ENCODE measurements at regions not wholly inside any gene's neighbourhood (a gene's known extent, or its start where the extent isn't known, plus 50 kb on each side); places are given as distances from the start of the nearest gene placed in this dataset.
"Not testable (repeated sequence)": the region's sequence is repeated elsewhere in the genome, so short reads cannot be mapped to it uniquely, and the experiment has no call there.

DNA sequence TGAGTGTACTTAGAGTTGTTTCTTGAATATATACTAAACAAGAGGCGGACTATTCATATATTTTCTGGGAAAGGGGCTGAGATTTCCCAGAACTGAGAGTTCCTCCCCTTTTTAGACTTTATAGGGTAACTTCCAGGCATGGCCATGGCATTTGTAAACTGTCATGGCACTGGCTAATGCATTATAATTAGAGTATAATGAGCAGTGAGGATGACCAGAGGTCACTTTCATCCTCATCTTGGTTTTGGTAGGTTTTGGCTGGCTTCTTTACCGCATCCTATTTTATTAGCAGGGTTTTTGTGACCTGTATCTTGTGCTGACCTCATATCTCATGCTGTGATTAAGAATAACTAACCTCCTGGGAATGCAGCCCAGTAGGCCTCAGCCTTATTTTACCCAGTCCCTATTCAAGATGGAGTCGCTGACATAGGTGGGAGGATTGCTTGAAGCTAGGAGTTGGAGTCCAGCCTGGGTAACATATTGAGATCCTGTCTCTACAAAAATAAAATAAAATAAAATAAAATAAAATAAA is 91.4 kb downstream of the MOBP start:
- Mint-ChIP-seq H3K36me3 (no peaks in the 10 kb centered on the region), H3K27ac (no peak overlapping the region), H3K9me3 (peaks cover 6% of the 10 kb centered on the region), H3K27me3 (no peaks in the 10 kb centered on the region), H3K4me3 (no peak overlapping the region), H3K4me1 (ENCODE audit: low read depth) (no peaks in the 10 kb centered on the region)
- CTCF ChIA-PET, result no interaction called here
- intact Hi-C loops (cut with micrococcal nuclease), result no loop called here
- POLR2A ChIA-PET, result no interaction called here
- no peak for DNase-seq

GRCh38 chr3:39559543-39559942 is 92.1 kb downstream of the MOBP start:
- Mint-ChIP-seq H3K36me3 (no peaks in the 10 kb centered on the region), H3K4me1 (ENCODE audit: low read depth) (no peaks in the 10 kb centered on the region), H3K9me3 (no peaks in the 10 kb centered on the region), H3K27me3 (no peaks in the 10 kb centered on the region), H3K27ac (no peak overlapping the region), H3K4me3 (no peak overlapping the region)
- intact Hi-C loops (cut with micrococcal nuclease), result no loop called here
- POLR2A ChIA-PET, result no interaction called here
- CTCF ChIA-PET, result no interaction called here
- DNase-seq, result no peak

- Mint-ChIP-seq H3K36me3 (no peaks in the 10 kb centered on the region), H3K4me3 (no peak overlapping the region), H3K27ac (no peak overlapping the region), H3K9me3 (no peaks in the 10 kb centered on the region), H3K4me1 (ENCODE audit: low read depth) (no peaks in the 10 kb centered on the region), H3K27me3 (peaks cover 6% of the 10 kb centered on the region)
- intact Hi-C loops (cut with micrococcal nuclease), result no loop called here
- POLR2A ChIA-PET, result no interaction called here
- CTCF ChIA-PET, result no interaction called here
- no peak for DNase-seq
These were observed 101.0 kb downstream of the MOBP start for GRCh38 chr3:39568508-39568907.

GRCh38 chr3:39569095-39569494 is 101.6 kb downstream of the MOBP start:
- Mint-ChIP-seq H3K4me3 (no peak overlapping the region), H3K27me3 (peaks cover 6% of the 10 kb centered on the region), H3K27ac (no peak overlapping the region), H3K36me3 (no peaks in the 10 kb centered on the region), H3K9me3 (no peaks in the 10 kb centered on the region), H3K4me1 (ENCODE audit: low read depth) (no peaks in the 10 kb centered on the region)
- no peak for DNase-seq
- POLR2A ChIA-PET, result no interaction called here
- intact Hi-C loops (cut with micrococcal nuclease), result no loop called here
- CTCF ChIA-PET, result no interaction called here

DNA sequence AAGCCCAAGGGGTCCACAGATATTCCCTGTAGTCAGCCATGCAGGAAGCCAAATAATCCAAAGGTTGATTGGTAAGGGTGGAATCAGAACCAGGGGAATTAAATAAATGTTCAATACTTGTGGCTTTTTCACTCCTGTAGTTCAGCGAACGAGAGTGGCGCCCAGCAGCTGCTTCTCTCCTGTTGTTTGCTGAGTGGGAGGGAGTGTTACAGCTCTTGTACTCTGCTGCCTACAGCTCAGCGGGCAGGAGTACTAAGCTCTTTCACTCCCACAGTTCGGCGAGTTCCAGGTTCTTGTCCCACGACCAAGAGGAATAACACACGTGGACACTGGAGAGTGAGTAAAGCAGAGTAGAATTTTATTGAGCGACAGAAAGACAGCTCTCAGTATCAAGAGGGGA is 105.9 kb downstream of the MOBP start:
- intact Hi-C loops (cut with micrococcal nuclease), result no loop called here
- ChIA-PET POLR2A (no interaction called here), CTCF (no interaction called here)
- H3K27me3 Mint-ChIP-seq, result peaks cover 2% of the 10 kb centered on the region
- no peaks in the 10 kb centered on the region for H3K36me3 Mint-ChIP-seq
- H3K9me3 Mint-ChIP-seq, result no peaks in the 10 kb centered on the region
- H3K27ac Mint-ChIP-seq, result no peak overlapping the region
- H3K4me1 Mint-ChIP-seq (ENCODE audit: low read depth), result no peaks in the 10 kb centered on the region
- DNase-seq, result no peak
- no peak overlapping the region for H3K4me3 Mint-ChIP-seq

DNA sequence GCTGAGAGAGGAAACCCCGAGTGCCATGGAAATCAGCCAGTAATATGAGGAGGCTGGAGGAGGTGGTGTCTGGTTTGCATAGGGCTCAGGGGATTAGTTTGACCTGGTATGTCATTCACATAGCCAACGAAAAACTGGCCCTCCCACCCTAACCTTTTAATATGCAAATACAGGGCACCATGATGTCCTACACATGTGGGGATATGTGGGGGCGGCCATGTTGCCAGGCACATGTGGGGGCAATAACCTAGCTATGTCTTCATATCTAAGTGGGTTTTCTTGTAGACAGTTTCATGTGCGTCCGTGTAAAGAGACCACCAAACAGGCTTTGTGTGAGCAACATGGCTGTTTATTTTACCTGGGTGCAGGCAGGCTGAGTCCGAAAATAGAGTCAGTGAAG is 110.1 kb downstream of the MOBP start:
- Mint-ChIP-seq H3K36me3 (no peaks in the 10 kb centered on the region), H3K9me3 (no peaks in the 10 kb centered on the region), H3K27ac (no peak overlapping the region), H3K27me3 (peaks cover 2% of the 10 kb centered on the region), H3K4me3 (no peak overlapping the region), H3K4me1 (ENCODE audit: low read depth) (no peaks in the 10 kb centered on the region)
- no peak for DNase-seq
- ChIA-PET CTCF (no interaction called here), POLR2A (no interaction called here)
- intact Hi-C loops (cut with micrococcal nuclease), result no loop called here

DNA sequence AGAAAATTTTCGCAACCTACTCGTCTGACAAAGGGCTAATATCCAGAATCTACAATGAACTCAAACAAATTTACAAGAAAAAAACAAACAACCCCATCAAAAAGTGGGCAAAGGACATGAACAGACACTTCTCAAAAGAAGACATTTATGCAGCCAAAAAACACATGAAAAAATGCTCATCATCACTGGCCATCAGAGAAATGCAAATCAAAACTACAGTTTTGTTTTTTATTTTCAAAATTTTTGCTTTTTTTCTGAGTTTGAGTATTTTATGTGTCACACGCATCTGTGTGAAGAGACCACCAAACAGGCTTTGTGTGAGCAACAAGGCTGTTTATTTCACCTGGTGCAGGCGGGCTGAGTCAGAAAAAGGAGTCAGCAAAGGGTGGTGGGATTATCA is 118.7 kb downstream of the MOBP start:
- CTCF ChIA-PET, result interaction anchor here (0.7 kb wide), 1 partner anchor 38 kb away, joined by 3 read pairs; no protein-coding TSS in a partner anchor
- H3K27me3 Mint-ChIP-seq; H3K9me3 Mint-ChIP-seq; POLR2A ChIA-PET; H3K4me3 Mint-ChIP-seq; H3K27ac Mint-ChIP-seq; DNase-seq; H3K36me3 Mint-ChIP-seq; H3K4me1 Mint-ChIP-seq (ENCODE audit: low read depth); intact Hi-C loops (cut with micrococcal nuclease): not testable (repeated sequence)

GRCh38 chr3:39587113-39587512 is 119.6 kb downstream of the MOBP start:
- H3K9me3 Mint-ChIP-seq, result peaks cover 2% of the 10 kb centered on the region

DNA sequence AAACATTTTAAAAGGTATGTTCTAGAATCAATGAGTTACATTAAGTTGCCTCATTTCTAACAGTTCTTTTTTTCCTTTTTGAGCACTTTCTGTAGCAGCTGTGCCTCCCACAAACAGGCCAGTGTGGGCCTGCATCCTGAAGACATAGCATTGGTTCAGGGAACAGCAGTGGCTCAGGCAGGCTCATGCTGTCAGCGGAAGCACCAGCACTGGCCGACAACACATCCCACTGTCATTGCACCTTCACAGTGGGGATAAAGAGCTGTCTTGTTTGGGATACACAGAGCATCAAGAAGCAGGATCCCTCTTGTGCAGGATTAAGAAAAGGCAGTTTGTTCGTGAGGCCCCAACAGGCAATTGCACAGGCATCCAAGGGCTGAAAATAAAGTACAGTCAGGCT is 123.3 kb downstream of the MOBP start:
- Mint-ChIP-seq H3K27me3 (no peaks in the 10 kb centered on the region), H3K27ac (no peak overlapping the region), H3K4me1 (ENCODE audit: low read depth) (no peaks in the 10 kb centered on the region), H3K4me3 (no peak overlapping the region), H3K36me3 (no peaks in the 10 kb centered on the region), H3K9me3 (no peaks in the 10 kb centered on the region)
- ChIA-PET POLR2A (no interaction called here), CTCF (no interaction called here)
- DNase-seq, result no peak
- intact Hi-C loops (cut with micrococcal nuclease), result no loop called here

More at GRCh38 chr3:39587113-39587512, 119.6 kb downstream of the MOBP start:
- intact Hi-C loops (cut with micrococcal nuclease), result no loop called here
- no peak overlapping the region for H3K27ac Mint-ChIP-seq
- H3K4me3 Mint-ChIP-seq, result no peak overlapping the region
- H3K4me1 Mint-ChIP-seq (ENCODE audit: low read depth), result no peaks in the 10 kb centered on the region
- no peaks in the 10 kb centered on the region for H3K36me3 Mint-ChIP-seq
- ChIA-PET POLR2A (no interaction called here), CTCF (interaction anchor here (0.7 kb wide), 1 partner anchor 37 kb away, joined by 3 read pairs; no protein-coding TSS in a partner anchor)
- H3K27me3 Mint-ChIP-seq, result no peaks in the 10 kb centered on the region
- DNase-seq, result no peak

DNA sequence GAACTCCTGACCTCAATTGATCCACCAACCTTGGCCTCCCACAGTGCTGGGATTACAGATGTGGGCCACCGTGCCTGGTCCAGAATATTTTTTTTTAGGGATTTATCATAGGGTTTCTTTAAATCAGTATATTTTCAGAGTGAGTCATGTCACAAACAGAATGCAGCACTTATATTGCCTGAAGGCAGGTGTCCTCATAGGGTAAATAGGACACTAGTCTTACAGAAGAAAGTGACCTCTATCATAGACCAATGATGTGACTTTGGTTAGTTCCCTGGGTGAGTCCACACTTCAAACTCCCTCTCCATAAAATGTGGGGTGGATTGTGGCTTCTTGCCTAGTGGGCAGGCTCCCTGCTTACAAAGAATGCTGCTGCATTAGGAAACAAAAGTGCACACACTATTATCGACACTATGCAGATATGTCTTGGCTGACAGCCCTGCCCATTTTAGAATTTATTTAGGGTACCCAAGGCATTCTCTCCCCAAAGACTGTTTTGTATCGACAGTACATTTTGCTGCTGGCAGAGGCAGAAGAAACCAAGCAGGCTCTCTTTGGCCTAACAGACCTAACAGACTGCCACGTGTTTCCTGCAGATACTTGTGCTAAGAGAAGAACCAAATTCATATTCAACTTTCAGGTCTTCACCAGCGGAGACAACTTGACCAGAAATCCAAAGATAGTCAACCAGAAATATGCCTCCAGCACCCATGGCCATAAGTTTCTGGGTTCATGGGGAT is 125.0 kb downstream of the MOBP start:
- POLR2A ChIA-PET, result interaction anchor here (0.6 kb wide), 1 partner anchor 59 kb away, joined by 3 read pairs; no protein-coding TSS in a partner anchor

DNA sequence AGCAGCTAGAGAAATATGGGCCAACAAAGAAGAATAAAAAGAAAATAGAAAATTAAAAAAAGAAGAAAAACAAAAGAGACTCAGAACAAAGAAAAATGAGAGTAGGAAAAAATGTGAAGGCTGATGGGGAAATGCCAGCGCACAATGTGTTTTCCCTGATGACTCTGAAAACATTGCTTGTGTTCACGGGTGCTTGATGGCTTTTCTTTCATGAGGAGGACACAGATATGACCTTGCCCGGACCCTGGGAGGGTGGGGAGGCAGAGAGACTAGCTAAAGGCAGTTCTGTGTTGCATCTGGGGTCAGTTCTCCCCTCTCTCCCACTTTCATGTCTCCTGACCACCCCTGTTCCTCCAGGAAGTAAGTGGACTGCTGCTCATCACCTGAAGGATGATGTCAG is 125.9 kb downstream of the MOBP start:
- intact Hi-C loops (cut with micrococcal nuclease), result no loop called here
- no peaks in the 10 kb centered on the region for H3K4me1 Mint-ChIP-seq (ENCODE audit: low read depth)
- no peaks in the 10 kb centered on the region for H3K9me3 Mint-ChIP-seq
- H3K4me3 Mint-ChIP-seq, result no peak overlapping the region
- H3K27ac Mint-ChIP-seq, result no peak overlapping the region
- no peak for DNase-seq
- ChIA-PET CTCF (no interaction called here), POLR2A (no interaction called here)
- no peaks in the 10 kb centered on the region for H3K36me3 Mint-ChIP-seq
- H3K27me3 Mint-ChIP-seq, result no peaks in the 10 kb centered on the region

More for the DNA sequence above, 125.0 kb downstream of the MOBP start:
- H3K9me3 Mint-ChIP-seq, result no peaks in the 10 kb centered on the region
- CTCF ChIA-PET, result interaction anchor here (0.6 kb wide), 2 partner anchors 9 to 114 kb away, joined by 3 read pairs; no protein-coding TSS in a partner anchor
- H3K27ac Mint-ChIP-seq, result no peak overlapping the region
- H3K4me3 Mint-ChIP-seq, result no peak overlapping the region
- H3K36me3 Mint-ChIP-seq, result no peaks in the 10 kb centered on the region
- intact Hi-C loops (cut with micrococcal nuclease), result no loop called here
- H3K27me3 Mint-ChIP-seq, result no peaks in the 10 kb centered on the region
- H3K4me1 Mint-ChIP-seq (ENCODE audit: low read depth), result no peaks in the 10 kb centered on the region
- no peak for DNase-seq

GRCh38 chr3:39601241-39601640 is 133.8 kb downstream of the MOBP start:
- peaks cover 8% of the 10 kb centered on the region for H3K27me3 Mint-ChIP-seq
- H3K27ac Mint-ChIP-seq, result no peak overlapping the region
- POLR2A ChIA-PET, result no interaction called here
- DNase-seq, result no peak
- no peaks in the 10 kb centered on the region for H3K36me3 Mint-ChIP-seq
- CTCF ChIA-PET, result interaction anchor here (0.7 to 1.1 kb wide), 2 partner anchors 8 to 36 kb away, joined by 3 read pairs; no protein-coding TSS in a partner anchor
- no peak overlapping the region for H3K4me3 Mint-ChIP-seq
- H3K4me1 Mint-ChIP-seq (ENCODE audit: low read depth), result no peaks in the 10 kb centered on the region
- intact Hi-C loops (cut with micrococcal nuclease), result no loop called here
- H3K9me3 Mint-ChIP-seq, result no peaks in the 10 kb centered on the region

GRCh38 chr3:39605837-39606236 is 138.4 kb downstream of the MOBP start:
- H3K4me3 Mint-ChIP-seq, result no peak overlapping the region
- ChIA-PET POLR2A (no interaction called here), CTCF (no interaction called here)
- intact Hi-C loops (cut with micrococcal nuclease), result no loop called here
- H3K4me1 Mint-ChIP-seq (ENCODE audit: low read depth), result no peaks in the 10 kb centered on the region
- no peak for DNase-seq
- H3K27ac Mint-ChIP-seq, result no peak overlapping the region
- H3K36me3 Mint-ChIP-seq, result no peaks in the 10 kb centered on the region
- H3K9me3 Mint-ChIP-seq, result no peaks in the 10 kb centered on the region
- H3K27me3 Mint-ChIP-seq, result peaks cover 10% of the 10 kb centered on the region
